Immature natural killer cell (primary cell): ENCODE measurements at regions not wholly inside any gene's neighbourhood (a gene's known extent, or its start where the extent isn't known, plus 50 kb on each side); places are given as distances from the start of the nearest gene placed in this dataset.

Source experiments
- DNase-seq, 3 donors: peaks; one replicate each; pipeline ENCODE4 v3.0.0; 2022; ENCODE audit warnings: mixed read lengths in 1 of 3
- H3K27ac Mint-ChIP-seq, 6 donors: one replicate each; pipeline ENCODE4 v1.8.0; 2020; ENCODE audit warnings: mixed read lengths in 6 of 6, mild to moderate bottlenecking in 5 of 6, inconsistent platforms in 4 of 6, moderate library complexity in 3 of 6
- H3K27me3 Mint-ChIP-seq, 3 donors: one replicate each; pipeline ENCODE4 v1.8.0; 2020 to 2021; ENCODE audit warnings: low read depth in 3 of 3, mild to moderate bottlenecking in 3 of 3, mixed read lengths in 3 of 3, moderate library complexity in 3 of 3, inconsistent platforms in 1 of 3
- H3K36me3 Mint-ChIP-seq, 3 donors: one replicate each; pipeline ENCODE4 v1.8.0; 2020; ENCODE audit warnings: mixed read lengths in 3 of 3, inconsistent platforms in 2 of 3, mild to moderate bottlenecking in 2 of 3
- H3K4me1 Mint-ChIP-seq, 2 donors: one replicate each; pipeline ENCODE4 v1.8.0; 2020; ENCODE audit warnings: inconsistent platforms in 2 of 2, mild to moderate bottlenecking in 2 of 2, mixed read lengths in 2 of 2, moderate library complexity in 1 of 2
- H3K4me3 Mint-ChIP-seq, 5 donors: one replicate each; pipeline ENCODE4 v1.8.0; 2020; ENCODE audit warnings: mild to moderate bottlenecking in 5 of 5, mixed read lengths in 5 of 5, inconsistent platforms in 3 of 5, moderate library complexity in 3 of 5
- H3K9me3 Mint-ChIP-seq, 6 donors: one replicate each; pipeline ENCODE4 v1.8.0; 2020; ENCODE audit warnings: mild to moderate bottlenecking in 6 of 6, mixed read lengths in 6 of 6, inconsistent platforms in 4 of 6, moderate library complexity in 3 of 6

- Mint-ChIP-seq H3K9me3 (peaks cover 16 to 57% (median 22%) of the 10 kb centered on the region in 6 donors), H3K36me3 (peaks cover 0 to 6% (median 3%) of the 10 kb centered on the region in 3 donors), H3K4me1 (no peaks in the 10 kb centered on the region), H3K4me3 (no peak overlapping the region), H3K27ac (no peak overlapping the region), H3K27me3 (peaks cover 0 to 4% (median 0%) of the 10 kb centered on the region in 3 donors)
- no peak for DNase-seq
Observed at GRCh38 chr14:83007641-83008225, 1474.1 kb upstream of the SEL1L start.

- H3K27ac Mint-ChIP-seq = no peak overlapping the region
- DNase-seq = no peak
- no peak overlapping the region for H3K4me3 Mint-ChIP-seq
- H3K27me3 Mint-ChIP-seq = no peaks in the 10 kb centered on the region
- peaks cover 14 to 57% (median 33%) of the 10 kb centered on the region in 6 donors for H3K9me3 Mint-ChIP-seq
- no peaks in the 10 kb centered on the region for H3K4me1 Mint-ChIP-seq
- H3K36me3 Mint-ChIP-seq = no peaks in the 10 kb centered on the region
Observed at GRCh38 chr14:83017296-83017695, 1483.6 kb upstream of the SEL1L start.

- H3K27me3 Mint-ChIP-seq = no peaks in the 10 kb centered on the region
- H3K9me3 Mint-ChIP-seq = peaks cover 12 to 56% (median 31%) of the 10 kb centered on the region in 6 donors
- H3K4me3 Mint-ChIP-seq = no peak overlapping the region
- DNase-seq = no peak
- H3K4me1 Mint-ChIP-seq = no peaks in the 10 kb centered on the region
- no peak overlapping the region for H3K27ac Mint-ChIP-seq
- no peaks in the 10 kb centered on the region for H3K36me3 Mint-ChIP-seq
Observed at GRCh38 chr14:83019744-83020414, 1486.2 kb upstream of the SEL1L start.

DNA sequence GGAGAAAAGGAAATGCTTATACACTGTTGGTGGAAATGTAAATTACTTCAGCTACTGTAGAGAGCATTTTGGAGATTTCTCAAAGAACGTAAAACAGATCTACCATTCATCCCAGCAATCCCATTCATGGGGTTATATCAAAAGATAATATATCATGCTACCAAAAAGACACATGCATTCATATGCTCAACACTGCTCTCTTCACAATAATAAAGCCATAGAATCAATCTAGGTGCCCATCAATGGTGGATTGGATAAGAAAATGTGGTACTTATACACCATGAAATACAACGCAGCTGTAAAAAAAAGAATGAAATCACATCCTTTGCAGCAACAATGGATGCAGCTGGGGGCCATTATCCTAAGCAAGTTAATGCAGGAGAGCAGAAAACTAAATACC is 1487.7 kb upstream of the SEL1L start:
- Mint-ChIP-seq H3K4me1 (no peaks in the 10 kb centered on the region), H3K27ac (no peak overlapping the region), H3K9me3 (peaks cover 15 to 51% (median 36%) of the 10 kb centered on the region in 6 donors), H3K36me3 (no peaks in the 10 kb centered on the region), H3K27me3 (no peaks in the 10 kb centered on the region), H3K4me3 (no peak overlapping the region)
- no peak for DNase-seq

DNA sequence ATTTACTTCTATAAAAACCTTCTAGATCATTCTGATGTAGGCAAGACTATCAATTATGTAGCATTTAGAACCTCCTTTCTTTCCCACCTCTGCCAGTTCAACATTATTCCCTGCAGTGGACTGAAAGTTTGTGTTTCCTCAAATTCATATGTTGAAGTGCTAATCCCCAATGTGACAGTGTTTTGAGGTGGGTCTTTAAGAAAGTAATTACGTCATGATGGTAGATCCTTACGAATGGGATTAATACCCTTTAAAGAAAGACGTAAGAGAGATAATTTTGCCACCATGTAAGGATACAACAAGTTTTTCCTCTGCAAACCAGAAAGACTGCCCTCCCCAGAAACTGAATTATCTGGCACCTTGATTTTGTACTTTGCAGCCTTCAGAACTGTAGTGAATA is 1489.7 kb upstream of the SEL1L start:
- no peaks in the 10 kb centered on the region for H3K27me3 Mint-ChIP-seq
- H3K4me1 Mint-ChIP-seq = no peaks in the 10 kb centered on the region
- no peak for DNase-seq
- no peaks in the 10 kb centered on the region for H3K36me3 Mint-ChIP-seq
- H3K27ac Mint-ChIP-seq = no peak overlapping the region
- no peak overlapping the region for H3K4me3 Mint-ChIP-seq
- peaks cover 9 to 47% (median 32%) of the 10 kb centered on the region in 6 donors for H3K9me3 Mint-ChIP-seq

- no peaks in the 10 kb centered on the region for H3K4me1 Mint-ChIP-seq
- H3K9me3 Mint-ChIP-seq = peaks cover 6 to 42% (median 19%) of the 10 kb centered on the region in 6 donors
- H3K27ac Mint-ChIP-seq = no peak overlapping the region
- no peak overlapping the region for H3K4me3 Mint-ChIP-seq
- peaks cover 0 to 3% (median 0%) of the 10 kb centered on the region in 3 donors for H3K36me3 Mint-ChIP-seq
- no peak for DNase-seq
- H3K27me3 Mint-ChIP-seq = peaks cover 0 to 4% (median 2%) of the 10 kb centered on the region in 3 donors
Observed at GRCh38 chr14:83041224-83041623, 1507.6 kb upstream of the SEL1L start.

- Mint-ChIP-seq H3K4me3 (no peak overlapping the region), H3K36me3 (peaks cover 0 to 3% (median 0%) of the 10 kb centered on the region in 3 donors), H3K27ac (no peak overlapping the region), H3K9me3 (peaks cover 9 to 29% (median 15%) of the 10 kb centered on the region in 6 donors), H3K27me3 (peaks cover 0 to 4% (median 4%) of the 10 kb centered on the region in 3 donors), H3K4me1 (no peaks in the 10 kb centered on the region)
- DNase-seq = no peak
Observed at GRCh38 chr14:83042858-83043257, 1509.2 kb upstream of the SEL1L start.

DNA sequence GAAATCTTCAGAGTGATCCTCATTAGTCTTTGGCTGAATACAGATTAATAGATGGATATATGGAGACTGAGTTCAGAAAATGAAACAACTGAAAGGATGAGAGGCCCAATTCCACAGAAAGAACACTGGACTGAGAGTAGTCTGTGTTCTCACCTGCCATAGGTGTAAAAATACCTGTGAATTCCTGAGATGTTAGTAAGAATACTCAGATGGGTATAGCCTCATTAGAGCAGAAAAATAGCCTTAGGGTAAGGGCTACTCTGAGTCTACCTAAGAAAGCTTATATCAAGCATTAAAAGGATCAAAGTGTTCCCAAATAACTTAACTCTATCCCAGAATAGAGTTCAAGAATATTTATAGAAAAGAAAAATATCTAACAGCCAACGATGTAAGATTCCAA is 1510.3 kb upstream of the SEL1L start:
- Mint-ChIP-seq H3K4me3 (no peak overlapping the region), H3K27ac (no peak overlapping the region), H3K9me3 (peaks cover 6 to 28% (median 15%) of the 10 kb centered on the region in 6 donors), H3K4me1 (no peaks in the 10 kb centered on the region), H3K36me3 (peaks cover 0 to 3% (median 0%) of the 10 kb centered on the region in 3 donors), H3K27me3 (peaks cover 0 to 4% (median 3%) of the 10 kb centered on the region in 3 donors)
- no peak for DNase-seq

DNA sequence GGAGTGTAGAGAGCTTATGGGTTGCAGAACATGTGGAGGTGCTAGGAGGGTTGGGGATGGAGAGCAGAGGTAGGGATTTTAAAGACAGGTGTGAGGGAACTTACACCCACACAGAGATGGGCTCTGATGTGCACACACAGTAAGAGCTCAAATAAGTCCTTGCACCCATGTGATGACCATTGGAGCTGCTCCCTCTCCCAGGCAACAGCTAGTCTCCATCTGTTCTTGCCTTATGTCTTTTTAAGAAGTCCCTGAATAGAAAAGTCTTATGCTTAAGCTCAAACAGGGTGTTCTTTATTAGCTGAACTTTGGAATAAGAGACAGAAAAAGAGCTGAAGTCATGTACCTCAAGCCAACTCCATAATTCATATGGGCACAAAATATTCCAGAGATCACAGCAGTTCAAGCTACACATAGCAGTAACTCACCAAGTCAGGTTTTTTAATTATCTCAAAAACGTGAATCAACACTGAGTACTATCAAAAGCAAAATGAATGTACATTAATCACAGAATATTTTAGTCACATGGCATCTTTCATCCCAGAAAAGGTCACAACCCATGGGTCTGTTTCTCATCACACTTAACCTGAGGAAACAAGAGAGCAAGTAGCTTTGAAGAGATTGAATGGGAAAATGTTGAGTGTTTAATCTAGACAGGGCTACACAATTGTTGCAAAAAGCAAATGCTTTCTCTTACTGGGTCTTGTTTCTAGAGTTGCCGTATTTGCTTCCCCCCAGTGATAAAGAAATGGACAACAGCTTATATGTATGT is 1513.6 kb upstream of the SEL1L start:
- DNase-seq = no peak
- Mint-ChIP-seq H3K27me3 (peaks cover 0 to 3% (median 2%) of the 10 kb centered on the region in 3 donors), H3K9me3 (peaks cover 4 to 46% (median 21%) of the 10 kb centered on the region in 6 donors), H3K4me1 (no peaks in the 10 kb centered on the region), H3K27ac (no peak overlapping the region), H3K4me3 (no peak overlapping the region), H3K36me3 (peaks cover 0 to 7% (median 0%) of the 10 kb centered on the region in 3 donors)

DNA sequence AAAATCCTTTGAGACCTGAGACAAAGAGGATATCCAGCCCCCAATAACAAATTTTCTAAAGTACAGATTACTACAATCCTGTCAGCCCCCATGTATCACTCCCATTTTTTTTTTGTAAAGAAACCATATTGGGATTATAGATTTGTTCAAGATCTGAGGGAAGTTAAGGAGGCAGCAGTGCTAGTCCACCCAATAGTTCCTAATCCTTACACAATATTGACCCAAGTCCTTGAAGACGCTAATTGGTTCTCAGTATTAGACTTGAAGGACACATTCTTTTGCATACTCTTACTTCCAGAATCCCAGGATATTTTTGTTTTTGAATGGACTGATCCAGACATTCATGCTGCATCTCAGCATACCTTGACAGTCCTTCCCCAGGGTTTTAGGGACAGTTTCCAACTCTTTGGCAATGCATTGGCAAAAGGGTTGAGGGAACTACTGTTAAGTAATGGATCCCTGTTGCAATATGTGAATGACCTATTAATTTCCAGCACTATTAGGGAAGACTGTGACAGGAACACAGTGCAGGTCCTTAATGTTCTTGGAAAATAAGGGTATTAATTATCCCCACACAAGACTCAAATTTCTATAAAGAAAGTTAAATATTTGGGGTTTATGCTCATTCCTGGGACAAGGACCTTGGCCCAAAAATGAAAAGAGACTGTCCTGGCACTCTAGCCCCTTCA is 1519.5 kb upstream of the SEL1L start:
- Mint-ChIP-seq H3K27ac (no peak overlapping the region), H3K36me3 (peaks cover 0 to 4% (median 0%) of the 10 kb centered on the region in 3 donors), H3K4me1 (no peaks in the 10 kb centered on the region), H3K9me3 (peaks cover 13 to 55% (median 18%) of the 10 kb centered on the region in 6 donors), H3K4me3 (no peak overlapping the region), H3K27me3 (no peaks in the 10 kb centered on the region)
- DNase-seq = no peak

- Mint-ChIP-seq H3K4me1 (no peaks in the 10 kb centered on the region), H3K36me3 (no peaks in the 10 kb centered on the region), H3K27ac (no peak overlapping the region), H3K27me3 (peaks cover 0 to 1% (median 0%) of the 10 kb centered on the region in 3 donors), H3K4me3 (no peak overlapping the region), H3K9me3 (peaks cover 4 to 37% (median 13%) of the 10 kb centered on the region in 6 donors)
- DNase-seq = no peak
Observed at GRCh38 chr14:83058068-83058467, 1524.4 kb upstream of the SEL1L start.

DNA sequence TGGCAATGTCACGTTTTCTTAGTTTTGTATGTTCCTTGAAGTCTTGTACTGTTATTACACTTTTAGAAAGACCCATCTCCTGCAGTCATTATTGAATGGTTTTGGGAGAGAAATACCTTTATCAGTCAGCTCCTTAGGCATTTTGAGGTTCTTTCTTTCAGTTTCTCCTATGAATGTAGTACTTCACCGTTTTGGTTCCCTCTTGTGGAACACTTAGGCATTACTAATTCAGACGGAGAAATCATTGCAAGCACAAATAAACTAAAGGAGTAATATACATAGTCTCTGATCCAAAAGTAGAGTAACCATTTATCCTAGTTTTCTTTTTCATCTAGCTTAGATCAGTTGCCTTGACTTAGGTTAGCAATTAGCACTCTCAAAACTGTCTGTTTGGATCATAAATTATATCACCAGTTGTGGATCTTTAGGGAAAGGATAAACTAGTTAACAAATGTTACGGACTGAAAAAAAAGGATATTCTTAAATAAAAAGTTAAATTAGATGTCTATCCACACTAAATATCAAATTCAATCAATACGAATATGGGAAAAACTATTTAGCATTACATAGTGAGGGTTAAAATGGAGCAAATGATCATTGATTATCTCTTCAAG is 1538.3 kb upstream of the SEL1L start:
- no peak overlapping the region for H3K27ac Mint-ChIP-seq
- no peaks in the 10 kb centered on the region for H3K36me3 Mint-ChIP-seq
- DNase-seq = no peak

DNA sequence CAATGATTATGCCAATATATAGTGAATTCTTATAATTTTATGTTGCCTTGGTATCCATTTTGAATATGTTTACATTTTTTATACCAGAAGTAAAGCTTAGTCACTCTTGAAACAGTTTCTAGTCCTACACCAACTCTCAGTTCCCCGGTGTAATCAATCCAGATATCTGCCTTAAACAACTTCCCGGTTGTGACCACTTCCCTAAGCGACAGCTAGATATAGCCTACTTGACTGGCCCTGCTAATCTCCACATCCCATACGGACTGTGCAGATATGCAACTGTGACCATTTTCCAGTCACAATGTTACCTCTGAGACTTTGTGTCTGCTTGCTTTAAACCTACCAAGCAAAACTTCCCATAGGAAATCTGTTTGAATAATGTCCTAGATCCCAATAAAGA is 1551.5 kb upstream of the SEL1L start:
- no peaks in the 10 kb centered on the region for H3K4me1 Mint-ChIP-seq
- H3K9me3 Mint-ChIP-seq = peaks cover 2 to 30% (median 14%) of the 10 kb centered on the region in 6 donors
- no peak overlapping the region for H3K4me3 Mint-ChIP-seq
- no peak for DNase-seq
- no peak overlapping the region for H3K27ac Mint-ChIP-seq
- no peaks in the 10 kb centered on the region for H3K27me3 Mint-ChIP-seq
- H3K36me3 Mint-ChIP-seq = no peaks in the 10 kb centered on the region

More for the DNA sequence above, 1538.3 kb upstream of the SEL1L start:
- no peaks in the 10 kb centered on the region for H3K4me1 Mint-ChIP-seq
- H3K27me3 Mint-ChIP-seq = no peaks in the 10 kb centered on the region
- no peak overlapping the region for H3K4me3 Mint-ChIP-seq
- peaks cover under 1 to 26% (median 13%) of the 10 kb centered on the region in 6 donors for H3K9me3 Mint-ChIP-seq
